MM.1S (cell line): ENCODE measurements at regions not wholly inside any gene's neighbourhood (a gene's known extent, or its start where the extent isn't known, plus 50 kb on each side); places are given as distances from the start of the nearest gene placed in this dataset.

Experiments
- CTCF ChIP-seq: fragments of 300-600 bp; sonication (generic); IDR thresholded peaks from 2 replicates; pipeline ENCODE4 v1.5.1; 2016; ENCODE audit warnings: antibody characterized with exemption, low read length, mixed read lengths
- EZH2 ChIP-seq: fragments of 300-600 bp; sonication (generic); optimal IDR thresholded peaks from 2 replicates; pipeline ENCODE3; 2017; ENCODE audit warnings: low read depth, mild to moderate bottlenecking, antibody characterized with exemption, low read length, mixed read lengths
- EZH2phosphoT487 ChIP-seq: fragments of 300-600 bp; sonication (generic); IDR thresholded peaks from 2 replicates; pipeline ENCODE4 v1.6.1; 2018; ENCODE audit warnings: antibody characterized with exemption, low read length

- TF ChIP-seq EZH2 (no peak), CTCF (no peak), EZH2phosphoT487 (no peak)
Measured at GRCh38 chr11:116044941-116045340, 540.7 kb upstream of the CADM1 start.
